HG03378 (cell line): ENCODE measurements at regions not wholly inside any gene's neighbourhood (a gene's known extent, or its start where the extent isn't known, plus 50 kb on each side); places are given as distances from the start of the nearest gene placed in this dataset.

ENCODE experiments used
- ATAC-seq: cut with Tn5 transposase; IDR thresholded peaks from one replicate; pipeline ENCODE4 v1.9.1; 2021; ENCODE audit warnings: mild to moderate bottlenecking, moderate library complexity; ENCODE audit not compliant: unreplicated experiment

DNA sequence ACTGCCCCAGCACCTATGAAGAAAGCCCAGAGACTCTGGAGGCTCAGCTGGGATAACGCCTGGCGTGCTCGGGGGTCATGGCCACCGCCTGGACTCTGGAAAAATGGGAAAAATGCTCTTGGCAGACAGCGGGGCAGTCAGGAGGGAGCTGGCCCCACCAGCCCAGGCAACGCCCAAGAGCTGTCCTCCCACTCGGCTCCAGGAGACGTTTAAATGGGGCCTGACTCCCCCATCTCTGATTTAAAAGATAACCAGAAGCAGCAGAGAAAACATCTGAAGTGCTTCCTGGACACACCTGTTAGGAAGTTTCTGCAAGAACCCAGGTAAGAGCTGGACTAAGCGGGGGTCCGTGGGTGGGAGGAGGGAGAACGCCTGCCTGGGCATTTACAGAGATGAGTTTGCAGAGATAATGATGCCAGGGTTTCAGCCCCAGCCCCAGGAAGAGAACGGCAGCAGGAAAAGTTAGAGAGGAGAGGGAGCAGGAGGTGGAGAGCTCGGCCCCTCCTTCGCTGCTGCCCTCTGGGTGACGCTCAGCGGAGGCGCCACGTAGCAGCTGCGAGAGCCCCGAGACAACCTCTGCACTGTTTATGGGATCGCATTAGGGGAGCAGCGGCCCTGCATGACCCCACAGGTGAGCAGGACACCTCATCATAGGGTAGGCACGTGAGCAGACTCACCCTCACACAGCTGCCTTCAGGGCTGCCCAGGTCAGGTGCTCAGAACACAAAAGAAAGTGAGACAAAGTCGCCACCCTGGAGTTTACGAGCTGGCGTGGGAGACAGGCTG is 83.5 kb upstream of the INSIG1 start:
- ATAC-seq, result no peak

DNA sequence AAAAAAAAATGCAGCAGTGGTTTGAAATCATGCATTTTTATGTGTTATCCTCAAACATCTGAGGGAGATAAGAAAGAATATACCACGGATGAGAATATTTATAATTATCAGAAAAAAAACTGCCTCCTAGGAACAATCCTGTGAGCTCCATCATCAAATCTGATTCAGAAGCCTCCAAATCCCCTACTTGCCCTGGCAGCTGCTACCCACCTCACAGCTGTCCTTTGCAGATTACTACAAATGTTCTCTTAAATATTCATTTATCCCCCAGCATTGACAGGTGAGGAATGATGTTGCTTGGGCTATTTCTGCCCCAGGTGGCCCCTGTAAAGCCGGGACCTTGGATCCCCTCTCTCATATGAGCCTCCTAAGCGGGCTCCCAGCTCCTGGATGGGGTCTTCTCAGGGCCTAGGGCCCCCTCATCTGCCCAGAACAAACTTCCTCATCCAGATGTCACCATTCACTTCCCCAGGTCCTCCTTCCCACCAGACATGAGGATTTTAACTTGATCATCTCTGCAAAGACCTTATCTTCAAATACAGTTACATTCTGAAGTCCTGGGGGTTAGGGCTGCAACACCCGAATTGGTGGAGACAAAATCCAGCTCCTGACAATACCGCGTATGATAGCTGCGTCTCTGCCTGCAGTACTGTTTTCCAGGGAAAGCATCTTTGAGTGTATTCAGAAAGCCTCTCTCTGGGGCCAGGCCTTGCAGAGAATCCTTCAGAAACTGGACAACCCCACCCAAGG is 81.9 kb upstream of the INSIG1 start:
- no peak for ATAC-seq

DNA sequence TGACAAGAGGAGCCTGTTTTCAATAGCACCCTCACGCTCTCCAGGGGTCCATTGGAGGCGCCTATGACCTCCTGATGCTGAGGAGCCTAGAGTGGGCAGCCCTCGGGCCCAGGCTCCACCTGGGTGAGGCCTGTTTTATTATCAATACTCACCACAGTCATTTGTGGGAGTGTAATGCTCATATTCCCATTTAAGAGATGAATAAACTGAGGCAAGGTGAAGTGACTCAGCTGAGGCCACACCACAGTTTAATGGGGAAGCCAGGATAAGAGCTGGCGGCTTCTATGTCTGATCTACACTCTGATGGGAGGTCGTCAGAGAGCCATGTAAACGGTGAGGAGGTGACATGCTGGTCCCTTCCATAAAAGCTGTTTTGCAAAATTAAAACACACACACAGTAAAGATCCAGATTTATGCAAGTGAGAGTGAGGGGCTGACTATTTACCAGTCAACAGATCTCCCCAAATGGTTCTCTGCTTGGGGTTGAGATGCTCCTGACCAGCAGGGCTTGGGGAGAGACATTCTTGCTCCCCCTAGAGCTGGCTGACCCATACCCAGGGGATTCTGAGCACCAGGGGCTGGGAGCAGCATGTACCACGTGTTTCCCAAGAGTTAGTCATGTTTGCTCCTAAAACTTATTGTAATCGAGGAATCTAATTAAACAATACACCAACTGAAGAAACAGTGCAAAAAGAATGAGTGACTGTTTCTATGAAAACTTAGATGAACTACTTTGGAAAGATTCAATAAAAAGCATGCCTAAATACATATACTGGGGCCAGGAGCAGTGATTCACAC is 81.0 kb upstream of the INSIG1 start:
- ATAC-seq, result no peak

DNA sequence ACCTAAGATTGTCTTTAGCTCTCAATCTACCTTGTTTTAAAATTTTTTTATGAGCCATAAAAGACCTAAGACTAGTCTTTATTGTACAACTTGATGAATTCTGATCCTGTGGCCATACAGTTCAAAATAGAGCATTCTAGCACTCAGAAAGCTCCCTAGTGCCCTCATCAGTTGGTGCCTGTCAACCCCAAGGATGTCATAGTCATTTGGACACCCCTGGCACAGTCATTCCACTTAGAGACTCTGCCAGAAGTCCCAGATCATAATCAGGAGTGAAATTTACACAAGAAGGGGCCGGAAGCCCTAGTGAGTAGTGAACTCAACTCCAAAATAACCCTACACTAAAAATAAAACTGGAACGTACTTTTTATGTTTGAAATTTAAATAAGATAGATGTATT is 80.0 kb upstream of the INSIG1 start:
- peak; percentile 72 for ATAC-seq

DNA sequence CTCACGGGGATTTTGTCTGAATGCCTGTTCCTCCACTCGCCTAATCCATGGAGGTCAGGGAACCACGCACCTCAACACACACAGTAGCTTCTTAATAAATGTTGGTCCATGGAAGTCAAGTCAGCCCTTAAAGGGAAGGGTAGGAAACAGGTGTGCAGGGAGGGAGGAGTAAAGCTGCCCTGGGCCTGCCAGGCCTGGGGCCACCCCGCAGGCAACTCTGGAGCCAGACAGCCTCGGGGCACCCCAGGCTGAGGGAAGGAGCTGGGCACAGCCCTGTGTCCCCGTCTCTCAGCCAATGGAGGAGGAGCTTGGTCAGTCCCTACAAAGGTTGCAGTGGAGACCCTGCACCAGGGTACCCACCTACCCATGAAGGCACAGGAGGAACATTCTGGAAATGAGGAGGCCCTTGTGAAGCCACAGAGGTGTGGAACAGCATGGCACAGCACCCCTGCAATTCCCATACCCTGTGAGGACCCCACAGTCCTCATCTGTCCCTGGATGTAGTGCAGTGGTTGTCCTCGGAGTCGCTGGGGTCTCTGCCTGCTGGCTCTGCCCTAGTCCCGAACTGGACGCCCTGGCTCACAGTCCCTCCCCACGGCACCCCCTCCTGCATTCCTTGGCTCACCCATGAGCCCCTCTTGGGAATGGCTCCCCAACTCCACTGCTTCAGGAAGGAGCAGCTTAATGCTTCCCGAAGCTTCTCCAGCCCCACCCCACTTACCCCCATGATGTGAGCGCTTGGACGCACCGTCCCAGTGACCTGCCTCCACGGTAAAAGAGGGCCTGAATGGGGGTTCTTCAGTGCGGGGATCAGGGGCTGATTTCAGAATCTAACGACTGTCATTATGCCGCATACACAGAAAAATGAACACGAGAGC is 79.2 kb upstream of the INSIG1 start:
- no peak for ATAC-seq

DNA sequence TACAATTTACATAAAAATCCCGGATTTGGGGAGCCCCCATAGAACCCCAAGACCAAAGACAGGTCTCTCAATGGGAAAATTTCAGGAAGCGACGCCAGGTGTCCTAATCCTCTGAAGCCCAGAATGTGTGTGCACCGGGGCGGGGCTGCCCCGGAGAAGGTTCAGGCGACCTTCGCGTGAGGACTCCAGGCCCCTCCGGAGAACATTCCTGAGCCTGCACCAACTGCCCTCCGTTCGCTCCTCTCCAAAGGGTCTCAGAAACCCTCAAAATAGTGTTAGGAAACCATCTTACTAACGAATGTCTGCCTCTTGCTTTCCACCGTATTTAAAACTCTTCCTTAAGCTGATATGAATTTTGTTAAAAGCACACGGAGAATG is 78.5 kb upstream of the INSIG1 start:
- no peak for ATAC-seq

DNA sequence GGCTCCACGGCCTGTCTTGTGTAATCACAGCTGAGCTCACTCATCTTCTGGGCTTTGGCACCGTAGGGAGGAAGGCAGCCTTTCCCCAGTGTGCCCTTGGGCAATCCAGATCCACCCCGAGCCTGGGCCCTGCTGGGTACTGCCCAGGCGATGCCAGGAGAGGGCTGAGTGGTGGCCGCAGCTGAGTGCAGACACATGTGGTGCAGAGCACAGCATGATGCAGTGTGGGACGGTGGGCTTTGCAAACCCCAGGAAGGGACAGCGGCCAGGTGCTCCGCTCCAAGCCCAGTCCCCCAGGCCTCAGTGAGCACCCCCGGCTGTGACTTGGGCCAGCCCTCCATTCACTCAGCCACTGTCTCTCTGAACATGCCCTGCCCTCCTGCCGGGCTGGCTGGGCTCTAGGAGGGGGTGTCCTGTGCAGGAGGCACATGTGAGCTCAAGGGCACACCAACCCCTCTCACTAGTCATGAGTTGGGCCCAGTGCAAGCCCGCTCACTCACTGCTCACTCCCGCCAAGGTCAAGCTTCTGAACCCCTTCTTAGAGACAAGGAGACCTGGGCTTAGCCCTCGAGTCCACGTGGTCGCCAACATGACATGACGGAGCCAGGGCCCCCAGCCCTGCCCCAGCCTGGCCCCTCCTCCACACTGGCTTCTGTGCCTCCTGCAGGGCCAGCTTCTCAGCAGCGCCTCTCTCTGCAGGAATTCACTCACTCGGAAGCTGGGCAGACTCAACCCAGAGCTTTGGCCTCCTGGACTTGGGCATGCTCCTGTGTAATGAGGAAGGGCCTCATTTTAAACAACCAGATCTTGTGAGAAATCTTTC is 77.5 kb upstream of the INSIG1 start:
- no peak for ATAC-seq

DNA sequence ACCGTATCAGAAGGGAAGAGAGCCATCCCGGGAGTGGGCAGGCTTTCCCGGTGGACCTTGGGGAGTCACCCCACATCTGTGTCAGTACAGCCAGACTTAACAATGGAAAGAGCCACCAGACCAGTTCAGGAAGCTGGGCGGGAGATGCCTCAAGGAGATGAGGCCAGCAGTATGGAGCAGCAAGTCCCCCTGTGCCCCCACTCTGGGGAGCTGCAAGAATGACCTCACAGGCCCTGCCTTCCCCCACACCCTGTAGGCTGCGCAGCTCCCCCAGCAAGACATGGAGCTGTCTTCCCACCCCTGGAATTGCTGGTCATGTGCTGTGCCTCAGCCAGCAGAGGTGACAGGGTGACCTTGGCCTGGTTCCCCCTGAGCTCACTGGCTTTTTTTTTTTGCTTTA is 76.8 kb upstream of the INSIG1 start:
- no peak for ATAC-seq

DNA sequence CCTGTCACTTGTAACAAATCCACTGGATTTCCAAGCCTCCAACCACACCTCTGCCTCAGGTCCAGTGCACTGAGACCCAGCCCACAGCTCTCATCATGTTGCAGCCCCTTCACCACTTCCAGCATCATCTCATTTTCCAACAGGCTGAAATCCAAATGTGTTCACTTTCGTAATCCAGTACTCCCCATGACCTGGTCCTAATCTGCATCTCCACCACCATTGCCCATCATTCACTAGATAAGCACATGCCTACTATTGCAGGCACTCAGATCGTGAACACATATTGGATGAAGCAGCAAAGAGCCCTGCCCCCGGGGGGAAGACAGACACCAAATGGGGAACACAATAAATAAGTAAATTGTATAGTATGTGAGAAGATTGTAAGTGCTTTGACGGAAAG is 76.1 kb upstream of the INSIG1 start:
- ATAC-seq, result no peak

DNA sequence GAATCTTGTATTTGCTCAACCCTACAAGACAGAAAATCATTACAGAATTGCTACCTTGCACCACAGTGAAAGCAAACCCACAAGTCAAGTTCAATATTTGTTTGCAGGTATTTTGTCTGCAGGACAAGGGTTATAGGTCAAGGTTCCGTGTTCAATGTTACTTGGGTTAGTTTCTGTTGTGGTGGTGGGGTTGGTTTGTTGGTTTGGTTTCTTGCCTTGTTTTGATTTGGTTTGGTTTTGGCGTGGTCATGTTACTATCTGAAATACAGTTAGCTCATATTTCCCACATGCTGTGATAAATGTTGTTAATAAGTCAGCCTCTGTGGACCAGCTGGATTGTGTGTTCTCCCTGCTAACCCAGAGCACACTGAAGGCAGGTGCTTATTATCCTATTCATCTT is 75.6 kb upstream of the INSIG1 start:
- no peak for ATAC-seq

DNA sequence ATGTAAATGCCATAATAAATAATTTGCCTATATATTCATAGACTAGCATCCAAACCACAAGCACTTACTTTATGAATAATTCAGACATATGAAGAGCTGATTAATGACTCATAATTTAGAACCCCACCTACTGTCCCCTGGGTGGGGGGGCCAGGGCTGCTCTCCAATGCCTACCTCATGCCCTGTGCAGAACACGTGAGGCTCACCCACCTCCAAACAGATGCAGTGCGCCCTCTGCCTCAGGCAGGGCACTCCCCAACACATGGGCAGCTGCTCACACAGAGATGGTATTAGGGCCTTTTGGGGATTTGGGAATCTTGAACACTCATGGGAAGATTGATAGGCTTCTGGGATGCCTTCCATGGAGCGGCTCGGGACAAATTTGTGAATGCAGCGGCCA is 75.1 kb upstream of the INSIG1 start:
- no peak for ATAC-seq

DNA sequence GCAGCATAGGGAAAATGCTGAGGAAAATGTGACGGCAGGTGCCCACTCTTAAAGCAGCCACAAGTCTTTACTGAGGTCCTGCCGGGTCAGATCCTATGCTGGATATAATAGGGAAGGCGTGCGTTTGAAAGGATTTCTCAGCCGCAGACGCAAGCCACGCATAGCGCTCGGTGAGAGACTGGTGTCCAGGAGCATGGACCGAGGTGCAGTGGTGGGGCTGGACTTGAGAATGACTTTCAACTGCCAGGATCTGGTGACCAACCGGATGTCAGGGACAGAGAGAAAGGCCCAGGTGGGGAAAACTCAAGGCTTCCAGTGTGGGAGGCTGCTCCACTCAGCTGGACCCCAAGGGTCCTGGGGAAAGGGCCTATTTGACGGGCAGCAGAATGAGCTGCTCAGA is 74.7 kb upstream of the INSIG1 start:
- ATAC-seq, result no peak

DNA sequence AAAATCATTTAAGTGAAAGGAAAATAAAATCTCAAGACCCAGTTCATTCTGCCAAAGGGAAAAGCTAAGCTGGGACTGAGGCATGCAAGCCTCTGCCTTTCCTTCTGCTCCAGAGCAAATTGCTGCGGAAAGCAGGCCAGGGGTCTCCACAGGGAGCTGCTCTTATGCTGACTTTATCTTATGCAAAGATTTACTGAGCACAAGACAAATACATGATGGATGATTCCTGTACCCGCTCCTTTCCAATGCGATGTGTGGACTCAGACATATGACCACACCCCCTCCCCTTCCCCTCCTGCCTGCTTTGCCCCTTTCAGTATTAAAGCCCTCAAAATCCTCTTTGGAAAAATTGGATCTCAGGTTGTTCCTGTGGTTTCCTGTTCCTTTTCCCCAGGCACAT is 74.2 kb upstream of the INSIG1 start:
- no peak for ATAC-seq

DNA sequence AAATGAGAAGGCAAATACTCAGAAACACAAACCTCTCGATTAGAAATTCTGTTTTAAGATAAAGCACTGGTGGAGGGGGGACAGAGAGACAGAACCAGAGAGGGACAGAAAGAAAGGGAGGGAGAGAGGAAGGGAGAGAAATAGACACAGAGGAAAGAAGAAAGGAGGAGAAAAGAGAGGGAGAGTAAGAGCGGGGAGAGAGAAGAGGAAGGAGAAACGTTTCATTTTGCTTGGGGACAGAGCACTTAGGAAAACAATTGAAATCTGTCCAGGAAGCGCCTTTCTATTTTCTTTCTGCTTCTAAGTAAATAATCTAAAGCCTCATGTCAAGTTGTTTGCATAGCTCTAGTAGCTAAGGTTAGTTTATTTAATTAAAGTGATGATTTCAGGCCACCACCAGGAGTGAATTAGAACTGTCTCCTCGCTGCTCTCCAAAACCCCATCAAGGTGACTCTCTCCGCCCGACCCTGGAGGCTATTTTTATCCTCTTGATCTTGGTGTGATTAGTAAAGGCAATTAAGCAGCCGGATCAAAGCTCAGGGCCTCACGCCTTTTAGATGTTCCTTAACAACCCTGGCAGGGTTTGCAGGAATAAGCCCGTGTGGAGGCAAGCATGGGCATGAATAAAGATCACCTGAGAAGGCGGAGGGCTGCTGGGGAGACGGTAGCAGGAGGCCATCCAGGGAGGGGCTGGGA is 73.4 kb upstream of the INSIG1 start:
- no peak for ATAC-seq

DNA sequence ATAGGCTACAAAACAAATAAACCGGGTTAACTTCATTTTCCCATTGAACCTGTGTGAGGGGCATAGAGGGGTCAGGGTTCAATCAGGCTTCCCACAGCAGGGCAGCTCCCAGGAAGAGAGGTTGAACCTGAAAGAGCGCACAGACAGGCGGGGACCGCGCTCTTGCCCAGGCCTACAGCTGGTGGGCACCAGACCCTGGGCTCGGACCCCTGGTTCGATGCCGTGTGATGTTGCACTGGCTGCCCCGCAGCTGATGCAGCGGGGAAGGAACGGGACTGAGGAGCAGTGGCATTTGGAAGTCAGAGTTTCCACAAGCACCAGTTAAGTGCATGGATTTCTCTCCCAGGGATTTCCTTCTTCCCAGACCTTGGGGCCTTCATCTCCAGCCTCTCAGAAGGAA is 72.6 kb upstream of the INSIG1 start:
- no peak for ATAC-seq

DNA sequence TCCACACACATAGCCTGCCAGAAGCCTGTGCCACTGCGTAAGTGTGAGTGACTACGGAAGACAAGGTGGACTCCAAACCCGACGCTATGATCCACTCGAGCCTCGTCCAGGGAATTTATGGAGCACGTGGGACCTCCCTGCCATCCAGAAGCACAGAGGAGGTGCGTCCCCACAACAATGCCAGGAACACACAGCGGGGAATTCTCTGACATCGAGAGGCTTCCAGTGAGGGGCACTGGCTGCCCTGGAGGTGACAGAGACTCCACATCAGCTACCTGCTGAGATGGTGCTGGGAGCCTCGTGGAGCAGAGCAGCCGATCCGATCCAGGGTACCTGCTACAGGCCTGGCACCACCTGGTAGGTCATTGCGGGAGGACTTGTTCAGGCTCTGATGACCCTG is 72.2 kb upstream of the INSIG1 start:
- ATAC-seq, result no peak

DNA sequence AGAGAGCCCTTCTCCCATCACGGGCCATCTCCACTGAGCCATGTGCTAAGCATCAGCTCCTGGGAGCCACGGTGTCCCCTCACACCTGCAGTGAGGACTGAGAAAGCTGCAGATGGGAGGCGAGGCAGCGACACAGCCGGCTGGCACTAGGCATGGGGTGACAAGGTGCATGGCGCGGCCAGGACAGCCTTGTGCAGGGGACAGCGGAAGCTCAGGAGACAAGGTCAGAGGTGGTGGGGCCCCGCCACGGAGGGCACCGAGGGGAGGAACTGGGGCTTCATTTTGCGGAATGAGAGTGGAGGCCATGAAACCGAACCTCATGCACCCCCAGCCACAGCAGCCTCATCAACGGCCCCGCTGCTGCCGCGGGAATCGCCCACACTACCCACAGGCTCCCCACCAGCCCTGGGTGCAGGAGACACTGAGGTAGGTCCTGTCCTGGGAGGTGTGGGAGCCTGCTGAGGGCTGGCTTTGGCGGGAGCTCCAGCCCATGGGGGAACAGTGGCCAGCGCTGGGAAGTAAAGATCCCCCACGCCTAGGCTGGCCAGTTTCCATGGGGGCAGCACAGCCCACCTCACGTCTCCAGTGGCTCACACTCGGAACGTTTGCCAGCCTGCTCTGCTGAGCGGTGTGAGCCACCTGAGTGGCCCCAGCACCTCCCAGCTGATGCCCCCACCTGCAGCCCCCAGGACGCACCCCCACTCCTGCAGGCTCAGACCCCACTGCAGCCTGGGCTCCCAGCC is 71.2 kb upstream of the INSIG1 start:
- no peak for ATAC-seq

DNA sequence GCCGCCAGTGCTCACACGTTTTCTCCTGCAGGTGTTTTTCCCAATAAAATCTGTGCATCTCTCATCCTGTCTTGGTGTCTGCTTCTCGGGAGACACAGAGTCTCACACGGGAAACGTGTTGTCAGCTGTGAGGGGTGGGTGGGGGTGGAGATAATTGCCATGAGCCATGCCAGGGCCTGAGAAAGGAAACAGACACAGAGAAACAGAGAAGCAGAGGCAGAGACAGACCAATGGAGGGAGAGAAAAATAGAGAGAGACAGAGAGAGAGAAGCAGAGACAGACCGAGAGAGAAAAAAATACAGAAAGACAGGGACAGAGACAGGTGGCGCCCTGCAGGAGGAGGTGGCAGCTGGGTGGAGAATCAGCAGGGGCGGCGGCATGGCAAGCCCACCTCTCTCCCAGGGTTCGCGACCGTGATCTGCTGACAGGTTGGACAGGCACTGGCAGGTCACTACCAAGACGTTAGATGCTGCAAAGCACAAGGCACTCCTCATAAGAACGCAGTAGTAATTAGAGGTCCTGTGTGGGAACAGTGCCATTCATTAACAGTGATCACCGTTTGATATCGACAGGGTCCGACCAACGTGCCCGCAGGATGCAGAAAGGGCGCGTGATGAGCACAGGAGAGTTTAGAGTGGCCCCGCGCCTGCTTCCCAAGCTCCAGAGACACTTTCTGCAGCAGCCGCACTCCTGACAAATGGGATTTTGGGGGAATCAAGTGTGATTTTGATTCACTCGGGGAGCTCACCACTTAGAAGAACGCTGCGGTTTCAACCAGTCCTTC is 70.5 kb upstream of the INSIG1 start:
- no peak for ATAC-seq
